ENCODE measurements at regions not wholly inside any gene's neighbourhood (a gene's known extent, or its start where the extent isn't known, plus 50 kb on each side); places are given as distances from the start of the nearest gene placed in this dataset.

DNA sequence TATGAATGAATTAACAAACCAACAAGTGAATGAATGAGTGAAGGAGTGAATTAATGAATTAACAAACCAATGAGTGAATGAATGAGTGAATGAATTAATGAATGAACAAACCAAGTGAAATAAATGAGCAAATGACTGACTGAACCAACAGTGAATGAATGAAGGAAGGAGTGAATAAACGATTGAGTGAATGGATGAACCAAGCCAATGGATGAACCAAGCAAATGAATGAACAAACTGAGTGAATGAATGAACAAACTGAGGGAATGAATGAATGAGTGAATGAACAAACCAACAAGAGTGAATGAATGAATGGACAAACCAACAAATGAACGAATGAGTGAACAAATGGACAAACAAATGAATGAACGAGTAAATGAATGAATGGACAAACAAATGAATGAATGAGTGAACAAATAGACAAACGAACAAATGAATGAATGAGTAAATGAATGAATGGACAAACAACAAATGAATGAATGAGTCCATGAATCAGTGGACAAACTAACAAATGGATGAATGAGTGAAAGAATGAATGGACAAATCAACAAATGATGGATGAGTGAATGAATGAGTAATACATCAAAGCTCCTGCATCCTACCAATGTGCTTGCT lies 69.5 kb downstream of the NPTX2 start:
- Histone ChIP-seq H3K9me3 (peaks cover 0 to 3% of the 10 kb centered on the region in 2 donors), H3K4me1 (no peaks in the 10 kb centered on the region), H3K4me3 (no peak overlapping the region), H3K36me3 (no peaks in the 10 kb centered on the region), H3K27ac (no peak overlapping the region), H3K27me3 (no peaks in the 10 kb centered on the region)
- intact Hi-C loops (cut with DNase I; ENCODE audit: low total_unique reads) = no loop called here
- no peak for DNase-seq
- TF ChIP-seq POLR2A (IDR thresholded peaks at IDR 0.05) = no peak
- TF ChIP-seq, protein P1, sequence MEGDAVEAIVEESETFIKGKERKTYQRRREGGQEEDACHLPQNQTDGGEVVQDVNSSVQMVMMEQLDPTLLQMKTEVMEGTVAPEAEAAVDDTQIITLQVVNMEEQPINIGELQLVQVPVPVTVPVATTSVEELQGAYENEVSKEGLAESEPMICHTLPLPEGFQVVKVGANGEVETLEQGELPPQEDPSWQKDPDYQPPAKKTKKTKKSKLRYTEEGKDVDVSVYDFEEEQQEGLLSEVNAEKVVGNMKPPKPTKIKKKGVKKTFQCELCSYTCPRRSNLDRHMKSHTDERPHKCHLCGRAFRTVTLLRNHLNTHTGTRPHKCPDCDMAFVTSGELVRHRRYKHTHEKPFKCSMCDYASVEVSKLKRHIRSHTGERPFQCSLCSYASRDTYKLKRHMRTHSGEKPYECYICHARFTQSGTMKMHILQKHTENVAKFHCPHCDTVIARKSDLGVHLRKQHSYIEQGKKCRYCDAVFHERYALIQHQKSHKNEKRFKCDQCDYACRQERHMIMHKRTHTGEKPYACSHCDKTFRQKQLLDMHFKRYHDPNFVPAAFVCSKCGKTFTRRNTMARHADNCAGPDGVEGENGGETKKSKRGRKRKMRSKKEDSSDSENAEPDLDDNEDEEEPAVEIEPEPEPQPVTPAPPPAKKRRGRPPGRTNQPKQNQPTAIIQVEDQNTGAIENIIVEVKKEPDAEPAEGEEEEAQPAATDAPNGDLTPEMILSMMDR (IDR thresholded peaks at IDR 0.05) = no peak

DNA sequence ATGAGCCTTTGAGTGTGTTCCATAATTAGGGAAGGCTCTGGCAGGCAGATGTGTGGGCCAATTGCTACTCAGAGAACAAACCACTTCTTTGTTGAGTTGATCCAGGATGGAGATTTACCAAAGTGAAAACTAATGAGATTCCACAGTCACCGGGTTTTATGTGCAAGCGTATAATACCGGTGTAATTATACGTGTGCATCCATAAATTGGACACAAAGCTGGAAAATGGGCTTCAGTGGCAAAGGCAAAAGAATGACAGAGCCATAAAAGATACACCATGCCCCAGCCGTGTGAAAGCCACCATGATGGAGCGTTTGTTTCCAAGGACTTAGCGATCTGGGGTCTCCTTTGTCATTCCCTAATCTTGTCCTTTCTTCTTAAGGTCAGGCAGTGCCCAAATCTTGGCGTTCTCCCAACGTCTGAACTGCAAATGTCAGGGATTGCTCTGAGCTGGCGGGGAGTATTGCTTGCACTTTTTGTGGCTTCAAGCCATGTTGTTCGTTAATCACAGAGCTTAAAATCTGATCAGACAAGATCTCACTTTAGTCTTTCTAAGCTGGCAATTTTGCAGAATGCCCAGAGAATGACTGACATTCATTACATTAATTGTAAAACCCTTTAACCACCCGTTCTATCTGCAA lies 70.1 kb downstream of the NPTX2 start:
- no peak for TF ChIP-seq POLR2A (IDR thresholded peaks at IDR 0.05)
- TF ChIP-seq, protein P1 (IDR thresholded peaks at IDR 0.05) = no peak
- Histone ChIP-seq H3K36me3 (no peaks in the 10 kb centered on the region), H3K4me1 (no peaks in the 10 kb centered on the region), H3K4me3 (no peak overlapping the region), H3K27me3 (no peaks in the 10 kb centered on the region), H3K27ac (no peak overlapping the region), H3K9me3 (peaks cover 0 to 3% of the 10 kb centered on the region in 2 donors)
- intact Hi-C loops (cut with DNase I; ENCODE audit: low total_unique reads) = no loop called here
- no peak for DNase-seq

DNA sequence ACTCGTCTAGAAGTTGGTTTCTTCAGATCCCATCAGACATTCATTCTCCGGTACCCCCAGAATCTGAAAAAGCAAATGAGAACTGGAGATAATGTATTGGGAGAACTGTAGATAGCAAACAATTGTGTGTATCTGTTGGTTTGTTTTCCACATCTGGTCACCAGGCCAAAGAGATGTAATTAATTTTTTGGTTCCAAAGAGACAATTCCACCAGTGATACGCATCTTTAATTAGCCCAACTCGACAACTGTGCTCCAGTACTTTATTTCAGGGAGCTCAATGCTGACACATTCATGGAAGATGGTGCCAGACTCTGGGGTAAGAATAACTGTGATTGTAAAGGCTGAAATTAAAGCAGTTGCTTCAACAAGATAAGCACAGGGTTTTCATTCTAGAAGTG lies 74.5 kb downstream of the NPTX2 start:
- DNase-seq = no peak
- no peaks in the 10 kb centered on the region for H3K27me3 ChIP-seq
- no peak for TF ChIP-seq POLR2A (IDR thresholded peaks at IDR 0.05)
- TF ChIP-seq, protein P1 (IDR thresholded peaks at IDR 0.05) = no peak
- H3K4me1 ChIP-seq = no peaks in the 10 kb centered on the region
- peaks cover 0 to 3% of the 10 kb centered on the region in 2 donors for H3K9me3 ChIP-seq
- no peaks in the 10 kb centered on the region for H3K36me3 ChIP-seq
- no peak overlapping the region for H3K4me3 ChIP-seq
- no peak overlapping the region for H3K27ac ChIP-seq
- intact Hi-C loops (cut with DNase I; ENCODE audit: low total_unique reads) = no loop called here

DNA sequence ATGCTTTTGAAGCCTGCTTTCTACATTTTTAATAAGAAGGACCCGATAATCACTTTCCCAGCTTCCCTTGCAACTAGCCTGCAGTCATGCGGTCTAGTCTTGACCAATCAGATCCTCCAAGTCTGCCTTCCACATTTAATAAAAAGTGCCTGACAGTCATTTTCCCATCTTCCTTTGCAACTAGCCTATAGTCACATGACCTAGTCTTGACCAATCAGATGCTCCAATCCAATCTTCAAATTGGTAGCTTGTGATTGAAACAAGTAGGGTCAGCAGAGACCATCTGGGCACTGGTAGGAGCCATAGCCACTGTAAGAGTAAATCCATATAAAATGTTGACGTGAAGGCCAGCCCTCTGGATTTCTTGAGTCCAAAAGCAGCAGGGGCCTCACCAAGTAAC lies 80.0 kb downstream of the NPTX2 start:
- Histone ChIP-seq H3K27me3 (no peaks in the 10 kb centered on the region), H3K36me3 (no peaks in the 10 kb centered on the region), H3K4me1 (no peaks in the 10 kb centered on the region), H3K27ac (no peak overlapping the region), H3K4me3 (no peak overlapping the region), H3K9me3 (no peaks in the 10 kb centered on the region)
- no peak for TF ChIP-seq POLR2A (IDR thresholded peaks at IDR 0.05)
- TF ChIP-seq, protein P1 (IDR thresholded peaks at IDR 0.05) = no peak
- intact Hi-C loops (cut with DNase I; ENCODE audit: low total_unique reads) = no loop called here
- DNase-seq = no peak

DNA sequence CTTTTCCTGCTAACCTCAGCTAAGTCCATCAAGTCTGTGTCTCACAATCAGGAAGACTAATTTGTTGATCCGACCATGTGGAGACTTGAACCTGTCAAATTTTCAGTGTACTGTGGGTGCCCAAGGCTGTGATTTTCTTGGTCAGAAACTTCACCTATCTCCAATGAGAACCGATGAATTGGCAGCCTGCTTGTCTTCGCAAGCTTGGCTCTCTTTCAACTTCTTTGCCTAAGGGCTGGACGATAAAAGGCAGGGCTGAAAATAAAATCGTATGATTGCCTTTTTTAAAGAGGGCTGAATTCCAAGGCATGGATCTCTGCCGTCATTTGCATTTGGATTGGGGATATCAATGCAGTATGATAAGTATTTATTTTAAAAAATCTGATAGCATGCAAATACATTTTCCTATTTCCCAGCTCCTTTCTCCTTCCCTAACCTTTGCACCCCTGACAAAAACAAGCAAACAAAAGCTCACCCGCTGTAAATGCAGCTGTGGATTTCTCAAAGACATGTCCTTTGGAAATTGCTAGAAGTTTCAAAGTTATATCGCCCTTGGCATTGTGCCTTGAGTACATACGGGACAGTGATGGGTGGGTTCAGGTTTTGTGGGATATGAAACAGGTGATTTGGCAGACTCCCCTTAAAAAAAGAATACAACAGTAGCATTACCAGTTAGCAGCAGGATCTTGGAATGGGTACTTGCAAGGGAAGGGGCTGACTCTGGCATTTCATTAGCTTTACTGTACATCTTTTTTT lies 80.6 kb downstream of the NPTX2 start:
- no peak overlapping the region for H3K4me3 ChIP-seq
- no peaks in the 10 kb centered on the region for H3K36me3 ChIP-seq
- TF ChIP-seq, protein P1 (IDR thresholded peaks at IDR 0.05) = no peak
- no peak for TF ChIP-seq POLR2A (IDR thresholded peaks at IDR 0.05)
- H3K9me3 ChIP-seq = no peaks in the 10 kb centered on the region
- DNase-seq = no peak
- no peak overlapping the region for H3K27ac ChIP-seq
- no peaks in the 10 kb centered on the region for H3K27me3 ChIP-seq
- no peaks in the 10 kb centered on the region for H3K4me1 ChIP-seq
- intact Hi-C loops (cut with DNase I; ENCODE audit: low total_unique reads) = no loop called here

Data from uterus (tissue), 3 donors.